ENCODE measurements at regions not wholly inside any gene's neighbourhood (a gene's known extent, or its start where the extent isn't known, plus 50 kb on each side); places are given as distances from the start of the nearest gene placed in this dataset.

DNA sequence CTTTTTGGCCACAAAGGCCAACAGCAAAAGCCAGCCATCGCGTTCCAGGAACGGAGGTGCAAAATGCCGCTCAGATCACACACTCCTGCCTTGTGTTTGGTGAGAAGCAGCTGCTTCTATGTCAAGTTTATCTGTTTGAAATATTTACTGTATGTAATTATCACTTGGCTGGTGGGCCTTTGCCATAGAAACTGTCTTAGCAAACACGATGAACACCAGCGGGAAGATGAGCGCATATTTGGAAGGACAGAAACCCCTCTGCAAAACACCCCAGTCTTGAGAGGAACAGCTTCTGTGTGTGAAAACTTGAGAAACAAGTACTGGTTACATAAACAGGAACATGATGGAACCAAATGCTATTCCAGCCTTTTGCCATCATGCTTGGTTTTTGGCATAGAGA, 59.7 kb downstream of the SCG2 start:
- no peak for DNase-seq (ENCODE audit: low read depth in 1 of 2, low spot score in 1 of 2)
- Histone ChIP-seq H3K4me3 (replicated peaks; ENCODE audit: insufficient read depth, low read length) (no peak overlapping the region), H3K27ac (replicated peaks) (no peak overlapping the region), H3K27me3 (ENCODE audit: insufficient read depth, poor library complexity, severe bottlenecking) (no peaks in the 10 kb centered on the region)
- TF ChIP-seq GABPA (IDR thresholded peaks at IDR 0.05; ENCODE audit: low read depth): no peak

GRCh38 chr2:223545406-223545805, 56.8 kb downstream of the SCG2 start:
- no peaks in the 10 kb centered on the region for H3K27me3 ChIP-seq (ENCODE audit: insufficient read depth, poor library complexity, severe bottlenecking)
- H3K27ac ChIP-seq (replicated peaks): no peak overlapping the region
- no peak overlapping the region for H3K4me3 ChIP-seq (replicated peaks; ENCODE audit: insufficient read depth, low read length)
- TF ChIP-seq REST (IDR thresholded peaks at IDR 0.05; ENCODE audit: insufficient replicate concordance, low read depth) (no peak), SPI1 (IDR thresholded peaks at IDR 0.05; ENCODE audit: borderline replicate concordance, low read depth) (no peak), GABPA (IDR thresholded peaks at IDR 0.05; ENCODE audit: low read depth) (no peak), POLR2AphosphoS5 (IDR thresholded peaks at IDR 0.05; ENCODE audit: low read depth) (no peak)
- TF ChIP-seq, protein P1, sequence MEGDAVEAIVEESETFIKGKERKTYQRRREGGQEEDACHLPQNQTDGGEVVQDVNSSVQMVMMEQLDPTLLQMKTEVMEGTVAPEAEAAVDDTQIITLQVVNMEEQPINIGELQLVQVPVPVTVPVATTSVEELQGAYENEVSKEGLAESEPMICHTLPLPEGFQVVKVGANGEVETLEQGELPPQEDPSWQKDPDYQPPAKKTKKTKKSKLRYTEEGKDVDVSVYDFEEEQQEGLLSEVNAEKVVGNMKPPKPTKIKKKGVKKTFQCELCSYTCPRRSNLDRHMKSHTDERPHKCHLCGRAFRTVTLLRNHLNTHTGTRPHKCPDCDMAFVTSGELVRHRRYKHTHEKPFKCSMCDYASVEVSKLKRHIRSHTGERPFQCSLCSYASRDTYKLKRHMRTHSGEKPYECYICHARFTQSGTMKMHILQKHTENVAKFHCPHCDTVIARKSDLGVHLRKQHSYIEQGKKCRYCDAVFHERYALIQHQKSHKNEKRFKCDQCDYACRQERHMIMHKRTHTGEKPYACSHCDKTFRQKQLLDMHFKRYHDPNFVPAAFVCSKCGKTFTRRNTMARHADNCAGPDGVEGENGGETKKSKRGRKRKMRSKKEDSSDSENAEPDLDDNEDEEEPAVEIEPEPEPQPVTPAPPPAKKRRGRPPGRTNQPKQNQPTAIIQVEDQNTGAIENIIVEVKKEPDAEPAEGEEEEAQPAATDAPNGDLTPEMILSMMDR (IDR thresholded peaks at IDR 0.05; ENCODE audit: insufficient read depth, low read length): no peak
- no peak for DNase-seq (ENCODE audit: low read depth in 1 of 2, low spot score in 1 of 2)

DNA sequence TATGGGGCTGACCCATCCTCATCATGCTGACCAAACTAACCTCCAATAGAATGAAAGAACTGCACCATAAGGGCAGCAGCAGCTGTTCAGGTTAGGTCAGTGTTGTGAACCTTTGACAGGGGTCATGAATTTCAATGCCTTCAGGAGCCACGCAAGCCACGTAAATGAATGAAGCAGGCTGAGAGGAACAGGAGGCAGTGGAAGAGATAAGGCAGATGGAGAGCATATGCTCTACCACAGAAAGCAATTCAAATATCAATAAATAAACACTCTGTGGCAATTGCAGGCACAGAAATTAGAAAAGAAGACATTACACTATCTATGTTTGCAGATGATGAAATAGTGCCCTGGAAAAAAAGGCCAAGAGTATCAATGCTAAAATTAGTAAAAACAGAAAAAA, 56.3 kb downstream of the SCG2 start:
- Histone ChIP-seq H3K4me3 (replicated peaks; ENCODE audit: insufficient read depth, low read length) (no peak overlapping the region), H3K27me3 (ENCODE audit: insufficient read depth, poor library complexity, severe bottlenecking) (no peaks in the 10 kb centered on the region), H3K27ac (replicated peaks) (no peak overlapping the region)
- TF ChIP-seq POLR2AphosphoS5 (IDR thresholded peaks at IDR 0.05; ENCODE audit: low read depth) (no peak), SPI1 (IDR thresholded peaks at IDR 0.05; ENCODE audit: borderline replicate concordance, low read depth) (no peak), REST (IDR thresholded peaks at IDR 0.05; ENCODE audit: insufficient replicate concordance, low read depth) (no peak), GABPA (IDR thresholded peaks at IDR 0.05; ENCODE audit: low read depth) (no peak)
- TF ChIP-seq, protein P1 (IDR thresholded peaks at IDR 0.05; ENCODE audit: insufficient read depth, low read length): no peak
- DNase-seq (ENCODE audit: low read depth in 1 of 2, low spot score in 1 of 2): no peak
